ENCODE measurements at regions not wholly inside any gene's neighbourhood (a gene's known extent, or its start where the extent isn't known, plus 50 kb on each side); places are given as distances from the start of the nearest gene placed in this dataset.

DNA sequence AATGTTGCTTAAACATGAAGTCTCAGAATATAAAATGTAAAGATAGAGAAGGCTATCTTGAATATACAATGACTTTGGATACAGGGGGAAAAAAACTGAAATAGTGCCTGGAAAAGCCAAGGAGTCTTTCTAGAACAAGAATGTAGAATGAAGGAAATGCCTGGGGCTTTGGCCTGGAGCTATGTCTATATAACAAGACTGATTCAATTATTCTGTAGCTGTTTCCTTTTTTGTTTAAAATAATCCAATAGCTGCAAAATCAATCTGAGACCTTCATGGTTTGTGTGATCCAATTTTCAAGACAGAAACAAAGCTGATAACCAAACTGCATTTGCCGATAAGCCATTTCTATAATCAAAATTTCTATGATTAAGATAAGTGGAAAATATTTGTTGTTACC is 530.9 kb upstream of the NBEA start:
- Histone ChIP-seq H3K9me3 (ENCODE audit: insufficient read depth, low read depth, low read length) (peaks cover 3% of the 10 kb centered on the region; the same call in 1 of the 2 replicates), H2AFZ (ENCODE audit: low read length) (no peak overlapping the region), H4K20me1 (ENCODE audit: insufficient read depth, low read length, poor library complexity, severe bottlenecking) (no peaks in the 10 kb centered on the region), H3K4me1 (ENCODE audit: insufficient read depth, low read length, poor library complexity, severe bottlenecking) (no peaks in the 10 kb centered on the region), H3K36me3 (ENCODE audit: insufficient read depth, low read length) (no peaks in the 10 kb centered on the region), H3K79me2 (ENCODE audit: insufficient read depth, low read length) (no peaks in the 10 kb centered on the region), H3K4me3 (ENCODE audit: low read length, poor library complexity, severe bottlenecking) (no peak overlapping the region), H3F3A (ENCODE audit: low read depth) (no peaks in the 10 kb centered on the region), H3K9ac (ENCODE audit: low read depth, low read length, poor library complexity, severe bottlenecking) (no peak overlapping the region), H3K9me2 (replicated peaks; ENCODE audit: low read depth, low read length) (no peaks in the 10 kb centered on the region), H3K4me2 (ENCODE audit: low read depth, low read length, poor library complexity, severe bottlenecking) (no peak overlapping the region), H3K27me3 (ENCODE audit: insufficient read depth, low read length, poor library complexity, severe bottlenecking) (no peaks in the 10 kb centered on the region)
- TF ChIP-seq EZH2phosphoT487 (IDR thresholded peaks at IDR 0.05; ENCODE audit: borderline replicate concordance): no peak
- TF ChIP-seq, protein P1, sequence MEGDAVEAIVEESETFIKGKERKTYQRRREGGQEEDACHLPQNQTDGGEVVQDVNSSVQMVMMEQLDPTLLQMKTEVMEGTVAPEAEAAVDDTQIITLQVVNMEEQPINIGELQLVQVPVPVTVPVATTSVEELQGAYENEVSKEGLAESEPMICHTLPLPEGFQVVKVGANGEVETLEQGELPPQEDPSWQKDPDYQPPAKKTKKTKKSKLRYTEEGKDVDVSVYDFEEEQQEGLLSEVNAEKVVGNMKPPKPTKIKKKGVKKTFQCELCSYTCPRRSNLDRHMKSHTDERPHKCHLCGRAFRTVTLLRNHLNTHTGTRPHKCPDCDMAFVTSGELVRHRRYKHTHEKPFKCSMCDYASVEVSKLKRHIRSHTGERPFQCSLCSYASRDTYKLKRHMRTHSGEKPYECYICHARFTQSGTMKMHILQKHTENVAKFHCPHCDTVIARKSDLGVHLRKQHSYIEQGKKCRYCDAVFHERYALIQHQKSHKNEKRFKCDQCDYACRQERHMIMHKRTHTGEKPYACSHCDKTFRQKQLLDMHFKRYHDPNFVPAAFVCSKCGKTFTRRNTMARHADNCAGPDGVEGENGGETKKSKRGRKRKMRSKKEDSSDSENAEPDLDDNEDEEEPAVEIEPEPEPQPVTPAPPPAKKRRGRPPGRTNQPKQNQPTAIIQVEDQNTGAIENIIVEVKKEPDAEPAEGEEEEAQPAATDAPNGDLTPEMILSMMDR (conservative IDR thresholded peaks at IDR 0.05; ENCODE audit: low read length): no peak

DNA sequence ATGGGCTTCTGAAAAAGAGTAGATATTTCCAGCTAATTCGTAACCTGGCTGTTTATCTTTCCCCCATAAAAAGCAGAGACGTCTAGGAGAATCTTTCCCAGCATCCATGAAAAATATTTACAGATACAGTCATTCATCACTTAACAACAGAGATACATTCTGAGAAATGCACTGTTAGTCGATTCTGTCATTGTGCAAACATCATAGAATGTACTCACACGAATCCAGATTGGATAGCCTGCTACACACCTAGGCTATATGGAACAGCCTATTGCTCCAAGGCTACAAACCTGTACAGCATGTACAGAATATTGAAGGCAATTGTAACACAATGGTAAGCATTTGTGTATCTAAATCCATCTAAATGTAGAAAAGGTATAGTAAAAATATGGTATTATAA is 530.2 kb upstream of the NBEA start:
- TF ChIP-seq EZH2phosphoT487 (IDR thresholded peaks at IDR 0.05; ENCODE audit: borderline replicate concordance): no peak
- TF ChIP-seq, protein P1 (conservative IDR thresholded peaks at IDR 0.05; ENCODE audit: low read length): no peak

DNA sequence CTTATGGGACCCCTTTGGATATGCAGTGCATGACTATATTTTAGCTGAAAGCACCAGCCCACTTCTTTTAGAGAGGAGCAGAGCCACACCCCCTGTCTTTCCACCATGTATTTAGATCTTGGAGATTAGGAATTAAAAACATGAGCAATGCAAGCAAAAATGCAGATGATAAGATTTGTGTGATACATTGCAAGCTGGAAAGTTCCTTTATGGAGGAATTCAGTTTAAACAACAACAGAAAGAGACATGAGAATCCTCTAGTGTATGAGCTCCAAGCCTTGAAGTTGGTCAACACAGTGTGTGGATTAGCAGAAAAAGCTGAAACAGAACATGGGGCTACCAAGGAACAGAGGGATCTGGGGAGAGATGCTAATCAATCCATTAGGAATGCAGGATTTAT is 529.8 kb upstream of the NBEA start:
- H3F3A ChIP-seq (ENCODE audit: low read depth): no peaks in the 10 kb centered on the region
- no peak overlapping the region for H3K9ac ChIP-seq (ENCODE audit: low read depth, low read length, poor library complexity, severe bottlenecking)
- H3K9me3 ChIP-seq (ENCODE audit: insufficient read depth, low read depth, low read length): no peaks in the 10 kb centered on the region
- no peaks in the 10 kb centered on the region for H4K20me1 ChIP-seq (ENCODE audit: insufficient read depth, low read length, poor library complexity, severe bottlenecking)
- H3K4me2 ChIP-seq (ENCODE audit: low read depth, low read length, poor library complexity, severe bottlenecking): no peak overlapping the region
- no peaks in the 10 kb centered on the region for H3K4me1 ChIP-seq (ENCODE audit: insufficient read depth, low read length, poor library complexity, severe bottlenecking)
- TF ChIP-seq EZH2phosphoT487 (IDR thresholded peaks at IDR 0.05; ENCODE audit: borderline replicate concordance): no peak
- TF ChIP-seq, protein P1 (conservative IDR thresholded peaks at IDR 0.05; ENCODE audit: low read length): no peak
- H3K36me3 ChIP-seq (ENCODE audit: insufficient read depth, low read length): no peaks in the 10 kb centered on the region
- no peaks in the 10 kb centered on the region for H3K27me3 ChIP-seq (ENCODE audit: insufficient read depth, low read length, poor library complexity, severe bottlenecking)
- H3K9me2 ChIP-seq (replicated peaks; ENCODE audit: low read depth, low read length): no peaks in the 10 kb centered on the region
- H2AFZ ChIP-seq (ENCODE audit: low read length): no peak overlapping the region
- H3K4me3 ChIP-seq (ENCODE audit: low read length, poor library complexity, severe bottlenecking): no peak overlapping the region
- H3K79me2 ChIP-seq (ENCODE audit: insufficient read depth, low read length): no peaks in the 10 kb centered on the region

More for the DNA sequence above, 530.2 kb upstream of the NBEA start:
- Histone ChIP-seq H3K9me2 (replicated peaks; ENCODE audit: low read depth, low read length) (no peaks in the 10 kb centered on the region), H3K4me1 (ENCODE audit: insufficient read depth, low read length, poor library complexity, severe bottlenecking) (no peaks in the 10 kb centered on the region), H3K27me3 (ENCODE audit: insufficient read depth, low read length, poor library complexity, severe bottlenecking) (no peaks in the 10 kb centered on the region), H3K36me3 (ENCODE audit: insufficient read depth, low read length) (no peaks in the 10 kb centered on the region), H3F3A (ENCODE audit: low read depth) (no peaks in the 10 kb centered on the region), H3K4me2 (ENCODE audit: low read depth, low read length, poor library complexity, severe bottlenecking) (no peak overlapping the region), H3K9me3 (ENCODE audit: insufficient read depth, low read depth, low read length) (peaks cover 3% of the 10 kb centered on the region; the same call in 1 of the 2 replicates), H3K79me2 (ENCODE audit: insufficient read depth, low read length) (no peaks in the 10 kb centered on the region), H4K20me1 (ENCODE audit: insufficient read depth, low read length, poor library complexity, severe bottlenecking) (no peaks in the 10 kb centered on the region), H3K4me3 (ENCODE audit: low read length, poor library complexity, severe bottlenecking) (no peak overlapping the region), H2AFZ (ENCODE audit: low read length) (no peak overlapping the region), H3K9ac (ENCODE audit: low read depth, low read length, poor library complexity, severe bottlenecking) (no peak overlapping the region)
